Activated naive CD4-positive, alpha-beta T cell treated with anti-CD3 and anti-CD28 coated beads for 36 hours (primary cell): ENCODE measurements at regions not wholly inside any gene's neighbourhood (a gene's known extent, or its start where the extent isn't known, plus 50 kb on each side); places are given as distances from the start of the nearest gene placed in this dataset.
"Not testable (repeated sequence)": the region's sequence is repeated elsewhere in the genome, so short reads cannot be mapped to it uniquely, and the experiment has no call there.

ENCODE experiments used
- CTCF ChIA-PET: fragments of 350-600 bp; sonication (Branson Sonifier 250); formaldehyde crosslinking; loops from one replicate; lab custom pipeline; 2021; ENCODE audit warnings: antibody characterized with exemption; lab: Charles Lee
- DNase-seq: peaks from one replicate; pipeline ENCODE4 v3.0.0-alpha.2; 2020
- H3K27ac Mint-ChIP-seq: one replicate; pipeline ENCODE4 v1.8.0; 2021; ENCODE audit warnings: mild to moderate bottlenecking, mixed read lengths
- H3K27me3 Mint-ChIP-seq: one replicate; pipeline ENCODE4 v1.8.0; 2021; ENCODE audit warnings: low read depth, mixed read lengths
- H3K36me3 Mint-ChIP-seq: one replicate; pipeline ENCODE4 v1.8.0; 2021; ENCODE audit warnings: low read depth, mixed read lengths
- H3K4me1 Mint-ChIP-seq: one replicate; pipeline ENCODE4 v1.8.0; 2021; ENCODE audit warnings: low read depth, mixed read lengths
- H3K4me3 Mint-ChIP-seq: one replicate; pipeline ENCODE4 v1.8.0; 2021; ENCODE audit warnings: mild to moderate bottlenecking, moderate library complexity, mixed read lengths
- H3K9me3 Mint-ChIP-seq: one replicate; pipeline ENCODE4 v1.8.0; 2021; ENCODE audit warnings: mixed read lengths
- intact Hi-C: fragments of 100-400 bp; cut with micrococcal nuclease; formaldehyde crosslinking; loops from one replicate; pipeline ENCODE4 v1.15.1; 2023

- intact Hi-C loops: no loop called here
- CTCF ChIA-PET: interaction anchor here (1.0 kb wide), 1 partner anchor 37 kb away, joined by 3 read pairs; no protein-coding TSS in a partner anchor
- Mint-ChIP-seq H3K4me1 (peaks cover 24% of the 10 kb centered on the region), H3K36me3 (no peaks in the 10 kb centered on the region), H3K27me3 (no peaks in the 10 kb centered on the region), H3K27ac (peak overlapping the region; percentile 89), H3K9me3 (no peaks in the 10 kb centered on the region), H3K4me3 (peak overlapping the region; percentile 82)
- no peak for DNase-seq
Observed at GRCh38 chr22:46043339-46043738, 66.4 kb upstream of the WNT7B start.

- Mint-ChIP-seq H3K4me1 (peaks cover 23% of the 10 kb centered on the region), H3K27ac (peak overlapping the region; percentile 89), H3K9me3 (no peaks in the 10 kb centered on the region), H3K36me3 (no peaks in the 10 kb centered on the region), H3K4me3 (peak overlapping the region; percentile 82), H3K27me3 (no peaks in the 10 kb centered on the region)
- peak; percentile 42 for DNase-seq
- intact Hi-C loops: loop anchor here (1.0 kb wide), 1 partner anchor 8 kb away; no protein-coding TSS in a partner anchor
- CTCF ChIA-PET: no interaction called here
Observed at GRCh38 chr22:46043816-46044620, 67.1 kb upstream of the WNT7B start.

GRCh38 chr22:46044621-46045458, 67.9 kb upstream of the WNT7B start:
- peaks cover 23% of the 10 kb centered on the region for H3K4me1 Mint-ChIP-seq
- H3K36me3 Mint-ChIP-seq: no peaks in the 10 kb centered on the region
- CTCF ChIA-PET: interaction anchor here (0.6 kb wide), 1 partner anchor 8 kb away, joined by 3 read pairs; no protein-coding TSS in a partner anchor
- no peaks in the 10 kb centered on the region for H3K9me3 Mint-ChIP-seq
- peak overlapping the region; percentile 89 for H3K27ac Mint-ChIP-seq
- peak overlapping the region; percentile 82 for H3K4me3 Mint-ChIP-seq
- intact Hi-C loops: loop anchor here (1.0 kb wide), 1 partner anchor 9 kb away; no protein-coding TSS in a partner anchor
- peak; percentile 45 for DNase-seq
- H3K27me3 Mint-ChIP-seq: no peaks in the 10 kb centered on the region

- no peaks in the 10 kb centered on the region for H3K27me3 Mint-ChIP-seq
- H3K36me3 Mint-ChIP-seq: no peaks in the 10 kb centered on the region
- peak overlapping the region; percentile 59 for H3K27ac Mint-ChIP-seq
- DNase-seq: no peak
- H3K9me3 Mint-ChIP-seq: no peaks in the 10 kb centered on the region
- H3K4me1 Mint-ChIP-seq: peaks cover 27% of the 10 kb centered on the region
- CTCF ChIA-PET: no interaction called here
- intact Hi-C loops: no loop called here
- peak overlapping the region; percentile 67 for H3K4me3 Mint-ChIP-seq
Observed at GRCh38 chr22:46045459-46046298, 68.7 kb upstream of the WNT7B start.

GRCh38 chr22:46046299-46046685, 69.3 kb upstream of the WNT7B start:
- Mint-ChIP-seq H3K27ac (no peak overlapping the region), H3K27me3 (no peaks in the 10 kb centered on the region), H3K9me3 (no peaks in the 10 kb centered on the region), H3K36me3 (no peaks in the 10 kb centered on the region), H3K4me3 (no peak overlapping the region), H3K4me1 (peaks cover 30% of the 10 kb centered on the region)
- DNase-seq: no peak
- CTCF ChIA-PET: no interaction called here
- intact Hi-C loops: no loop called here

GRCh38 chr22:46047226-46047625, 70.3 kb upstream of the WNT7B start:
- CTCF ChIA-PET: no interaction called here

GRCh38 chr22:46047841-46048595, 71.1 kb upstream of the WNT7B start:
- no peak overlapping the region for H3K4me3 Mint-ChIP-seq
- H3K27me3 Mint-ChIP-seq: no peaks in the 10 kb centered on the region
- CTCF ChIA-PET: interaction anchor here (0.7 to 0.9 kb wide), 2 partner anchors 11 to 13 kb away, joined by 3 read pairs; no protein-coding TSS in a partner anchor
- no peaks in the 10 kb centered on the region for H3K9me3 Mint-ChIP-seq
- H3K36me3 Mint-ChIP-seq: no peaks in the 10 kb centered on the region
- intact Hi-C loops: no loop called here
- no peak for DNase-seq
- peaks cover 39% of the 10 kb centered on the region for H3K4me1 Mint-ChIP-seq
- no peak overlapping the region for H3K27ac Mint-ChIP-seq

More at GRCh38 chr22:46047226-46047625, 70.3 kb upstream of the WNT7B start:
- Mint-ChIP-seq H3K4me1 (peaks cover 37% of the 10 kb centered on the region), H3K9me3 (no peaks in the 10 kb centered on the region), H3K4me3 (no peak overlapping the region), H3K27me3 (no peaks in the 10 kb centered on the region), H3K27ac (no peak overlapping the region), H3K36me3 (no peaks in the 10 kb centered on the region)
- intact Hi-C loops: no loop called here
- no peak for DNase-seq

GRCh38 chr22:46048661-46049060, 71.7 kb upstream of the WNT7B start:
- H3K27me3 Mint-ChIP-seq, DNase-seq, H3K9me3 Mint-ChIP-seq, H3K36me3 Mint-ChIP-seq, intact Hi-C loops, H3K4me3 Mint-ChIP-seq, H3K27ac Mint-ChIP-seq: not testable (repeated sequence)
- CTCF ChIA-PET: interaction anchor here (0.7 to 0.9 kb wide), 2 partner anchors 12 to 14 kb away, joined by 3 read pairs; no protein-coding TSS in a partner anchor
- peaks cover 34% of the 10 kb centered on the region for H3K4me1 Mint-ChIP-seq

GRCh38 chr22:46049726-46050450, 72.9 kb upstream of the WNT7B start:
- peak overlapping the region; percentile 56 for H3K27ac Mint-ChIP-seq
- no peaks in the 10 kb centered on the region for H3K27me3 Mint-ChIP-seq
- CTCF ChIA-PET: interaction anchor here (1.5 kb wide), 1 partner anchor 44 kb away, joined by 5 read pairs; no protein-coding TSS in a partner anchor
- H3K36me3 Mint-ChIP-seq: peaks cover 5% of the 10 kb centered on the region
- H3K9me3 Mint-ChIP-seq: no peaks in the 10 kb centered on the region
- peaks cover 33% of the 10 kb centered on the region for H3K4me1 Mint-ChIP-seq
- no peak for DNase-seq
- intact Hi-C loops: no loop called here
- H3K4me3 Mint-ChIP-seq: no peak overlapping the region

- Mint-ChIP-seq H3K4me1 (peaks cover 36% of the 10 kb centered on the region), H3K4me3 (no peak overlapping the region), H3K36me3 (peaks cover 5% of the 10 kb centered on the region), H3K27ac (no peak overlapping the region), H3K27me3 (no peaks in the 10 kb centered on the region), H3K9me3 (no peaks in the 10 kb centered on the region)
- intact Hi-C loops: no loop called here
- CTCF ChIA-PET: interaction anchor here (1.5 kb wide), 1 partner anchor 44 kb away, joined by 5 read pairs; no protein-coding TSS in a partner anchor
- DNase-seq: no peak
Observed at GRCh38 chr22:46050451-46050845, 73.5 kb upstream of the WNT7B start.
